Stimulated activated CD4-positive, alpha-beta T cell treated with anti-CD3 and anti-CD28 coated beads, Interleukin-4, amount 100 ng/mL, for 4 hours (primary cell): ENCODE measurements at regions not wholly inside any gene's neighbourhood (a gene's known extent, or its start where the extent isn't known, plus 50 kb on each side); places are given as distances from the start of the nearest gene placed in this dataset.

Experiments used
- DNase-seq, 2 experiments: peaks; one replicate each; pipeline ENCODE4 v3.0.0-alpha.2; 2020

DNA sequence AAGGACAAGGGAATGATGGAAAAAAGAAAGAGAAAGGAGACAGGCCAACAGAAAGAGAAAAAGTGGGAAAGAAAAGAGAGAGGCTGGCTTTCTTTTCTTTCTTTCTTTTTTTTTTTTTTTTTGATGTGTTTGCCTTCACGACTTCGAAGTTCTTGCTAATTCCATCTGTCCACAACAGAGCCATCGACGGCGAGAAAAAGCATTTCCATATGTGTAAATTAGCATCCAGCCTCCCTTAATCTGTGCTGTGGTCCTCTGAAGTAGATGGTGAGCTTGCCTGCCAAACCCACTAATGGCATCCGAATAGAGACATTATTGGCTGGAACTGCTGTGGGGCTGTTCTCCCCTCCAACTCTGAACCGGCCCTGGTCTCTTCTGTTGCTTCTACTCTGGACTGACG is 997.4 kb downstream of the BCL11B start:
- no peak for DNase-seq

DNA sequence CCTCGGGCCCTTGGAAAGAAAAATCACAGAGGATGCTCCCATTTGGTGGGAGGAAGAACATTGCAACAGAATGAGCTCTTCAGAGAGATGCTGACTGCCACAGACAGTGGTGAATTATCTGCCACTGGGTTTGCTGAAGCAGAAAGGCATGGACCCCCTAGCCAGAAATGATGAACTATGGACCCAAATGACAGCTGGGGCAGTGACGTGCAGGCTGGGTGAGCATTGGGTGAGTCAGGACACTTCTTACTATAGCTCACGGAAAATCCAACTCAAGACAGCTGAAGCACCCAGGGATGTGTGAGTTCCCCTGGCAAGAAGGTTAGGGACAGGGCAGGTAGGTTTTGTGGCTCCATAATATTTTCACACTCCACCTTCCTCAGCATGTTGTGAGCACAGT is 993.2 kb downstream of the BCL11B start:
- no peak for DNase-seq

DNA sequence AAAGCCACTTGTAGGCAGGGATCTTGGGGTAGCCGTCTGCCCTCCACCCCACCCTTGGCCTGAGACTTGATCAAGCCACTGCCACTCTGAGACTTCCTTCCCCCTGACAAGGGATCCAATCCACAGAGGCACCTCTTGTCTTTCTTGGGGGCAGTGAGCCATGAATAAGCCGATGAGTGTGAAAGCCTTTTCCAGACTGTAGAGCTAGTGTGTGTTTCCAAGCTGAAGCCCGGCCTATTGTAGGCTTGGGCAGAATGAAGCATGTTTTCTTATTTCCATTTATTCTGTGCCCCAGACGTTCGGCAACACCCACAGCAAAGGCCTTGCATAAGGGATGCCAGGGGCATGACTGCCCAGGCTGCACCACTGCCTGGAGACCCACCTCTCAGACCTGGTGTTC is 991.6 kb downstream of the BCL11B start:
- no peak for DNase-seq

DNA sequence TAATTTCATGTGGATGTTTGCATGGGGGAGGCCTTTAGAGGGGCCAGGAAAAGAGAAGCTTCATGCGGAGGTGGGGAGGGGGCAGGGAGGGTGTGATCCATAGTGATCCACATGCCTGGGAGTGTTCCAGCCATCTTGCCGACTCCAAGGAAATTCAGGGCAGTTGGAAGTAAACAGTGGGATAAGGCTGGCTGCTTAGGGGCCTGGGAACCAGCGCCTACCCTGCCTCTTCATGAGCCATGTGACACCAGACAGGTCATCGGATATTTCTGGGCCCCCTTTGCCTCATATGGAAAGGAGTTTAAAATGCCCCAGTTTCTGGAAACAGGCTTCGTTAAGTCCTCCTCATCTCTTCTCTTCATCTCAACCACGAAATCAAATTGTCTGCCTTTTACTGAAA is 983.2 kb downstream of the BCL11B start:
- no peak for DNase-seq

DNA sequence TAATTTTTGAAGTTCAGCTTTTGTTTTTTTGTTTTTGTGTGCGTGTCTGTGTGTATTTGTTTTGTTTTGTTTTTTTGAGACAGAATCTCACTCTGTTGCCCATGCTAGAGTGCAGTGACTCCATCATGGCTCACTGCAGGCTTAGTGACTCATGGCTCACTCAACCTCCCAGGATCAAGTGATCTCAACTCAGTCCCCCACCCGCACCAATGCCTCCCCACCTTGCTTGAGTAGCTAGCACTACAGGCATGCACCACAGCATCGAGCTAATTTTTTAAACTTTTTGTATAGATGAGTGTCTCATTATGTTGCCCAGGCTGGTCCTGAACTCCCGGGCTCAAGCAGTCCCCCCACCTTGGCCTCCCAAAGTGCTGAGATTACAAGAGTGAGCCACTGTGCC is 981.4 kb downstream of the BCL11B start:
- peak in 1 of 2 experiments; percentile 27 for DNase-seq

DNA sequence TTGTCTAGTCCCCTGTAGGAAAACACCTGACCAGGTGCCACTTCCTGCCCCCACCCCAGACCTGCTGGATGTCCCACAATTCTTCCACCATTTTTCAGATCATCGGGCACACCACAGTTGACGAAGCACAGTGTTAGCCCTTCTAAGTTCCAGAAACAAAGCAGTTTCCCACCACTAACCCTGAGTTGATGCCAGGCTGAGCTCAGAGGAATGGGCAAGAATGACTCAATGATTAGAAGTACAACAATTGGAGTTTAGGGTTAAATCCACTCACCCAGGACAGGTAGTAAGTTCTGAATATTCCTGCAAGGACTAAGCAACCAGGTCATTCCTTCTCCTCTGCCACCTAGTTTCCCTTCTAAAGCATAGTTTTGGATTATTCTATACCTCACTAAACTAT is 979.8 kb downstream of the BCL11B start:
- DNase-seq = no peak

DNA sequence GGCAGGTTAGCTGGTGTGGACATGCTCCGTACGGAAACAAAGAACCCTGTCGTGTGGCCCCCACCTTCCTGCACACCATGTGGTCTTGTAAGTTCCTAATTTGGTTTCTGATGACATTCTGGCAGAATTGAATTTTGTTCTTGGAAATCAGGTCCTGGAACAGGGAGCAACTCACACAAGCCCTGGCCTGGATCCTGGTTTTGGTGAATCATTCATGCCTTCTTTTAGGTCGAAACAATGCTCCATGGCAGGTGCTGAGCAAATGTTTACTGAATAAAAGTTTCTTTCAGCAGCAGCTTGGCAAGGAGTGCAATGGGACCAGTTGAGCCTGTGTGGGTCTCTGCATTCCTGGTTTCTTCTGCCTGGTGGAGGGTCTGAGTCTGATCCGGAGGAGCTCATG is 978.4 kb downstream of the BCL11B start:
- DNase-seq = no peak

DNA sequence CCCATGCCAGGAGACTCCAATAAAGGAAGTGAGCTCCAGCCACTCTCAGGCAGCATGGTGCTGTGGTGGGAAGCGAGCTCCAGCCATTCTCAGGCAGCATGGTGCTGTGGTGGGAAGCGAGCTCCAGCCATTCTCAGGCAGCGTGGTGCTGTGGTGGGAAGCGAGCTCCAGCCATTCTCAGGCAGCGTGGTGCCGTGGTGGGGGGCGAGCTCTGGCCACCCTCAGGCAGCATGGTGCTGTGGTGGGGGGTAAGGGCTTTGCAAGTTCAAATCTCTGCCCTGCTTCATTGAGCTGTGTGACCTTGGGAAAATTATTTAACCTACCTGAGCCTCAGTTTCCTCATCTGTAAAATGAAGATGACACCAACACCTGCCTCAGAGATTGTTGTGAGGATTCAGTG is 975.1 kb downstream of the BCL11B start:
- no peak for DNase-seq

DNA sequence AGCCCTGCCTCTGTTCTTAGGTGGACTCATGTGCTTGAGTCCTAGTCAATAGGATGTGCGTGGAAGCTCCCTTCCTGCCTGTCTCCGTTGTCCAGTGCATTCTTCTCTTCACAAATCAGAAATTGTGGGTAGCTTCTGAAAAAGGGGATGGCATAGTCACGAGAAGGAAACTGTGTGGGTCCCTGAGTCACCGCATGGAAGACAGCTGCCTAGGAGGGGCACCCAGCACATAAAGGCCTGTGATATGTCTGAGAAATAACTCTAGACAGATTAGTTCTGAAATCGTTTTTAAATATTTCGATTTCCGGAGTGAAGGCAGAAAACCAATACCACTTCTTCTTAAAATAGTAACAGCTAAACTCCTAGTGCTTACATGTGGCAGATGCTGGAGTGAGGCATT is 974.4 kb downstream of the BCL11B start:
- no peak for DNase-seq

DNA sequence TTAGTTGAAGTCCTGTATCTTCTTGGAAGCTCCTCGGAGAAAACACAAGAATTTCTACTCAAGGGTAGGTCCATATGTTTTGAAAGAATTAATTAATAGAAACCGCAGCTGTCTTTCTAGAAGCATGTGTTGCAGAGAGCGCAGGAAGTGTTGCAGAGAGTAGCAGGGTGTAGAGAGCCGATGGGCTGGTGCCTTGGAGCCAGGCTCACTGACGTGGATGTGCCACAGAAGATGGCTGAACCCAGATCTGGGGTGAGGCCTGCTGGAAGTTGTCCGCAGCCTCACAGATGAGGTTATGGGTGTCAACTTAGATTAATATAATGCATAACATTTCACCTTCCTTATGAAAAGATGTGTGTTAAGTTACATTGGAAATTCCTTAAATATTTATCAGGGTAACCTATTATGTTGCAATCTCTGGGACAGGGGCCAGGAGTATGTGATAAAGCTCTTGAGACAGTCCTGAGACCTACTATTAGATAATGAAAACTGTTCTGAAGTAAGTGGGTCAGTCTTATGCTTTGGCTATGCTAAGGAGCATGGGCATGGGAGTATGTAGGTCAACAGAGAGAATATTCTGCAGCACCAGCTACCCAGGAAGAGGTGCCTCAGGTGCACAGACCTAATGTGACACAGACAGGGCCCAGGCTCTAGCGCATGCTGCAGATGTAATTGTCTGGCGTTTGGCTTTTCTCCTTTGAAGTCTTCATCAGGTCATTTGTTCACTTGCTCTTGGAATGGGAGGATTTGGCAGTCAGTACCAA is 973.3 kb downstream of the BCL11B start:
- DNase-seq = no peak

DNA sequence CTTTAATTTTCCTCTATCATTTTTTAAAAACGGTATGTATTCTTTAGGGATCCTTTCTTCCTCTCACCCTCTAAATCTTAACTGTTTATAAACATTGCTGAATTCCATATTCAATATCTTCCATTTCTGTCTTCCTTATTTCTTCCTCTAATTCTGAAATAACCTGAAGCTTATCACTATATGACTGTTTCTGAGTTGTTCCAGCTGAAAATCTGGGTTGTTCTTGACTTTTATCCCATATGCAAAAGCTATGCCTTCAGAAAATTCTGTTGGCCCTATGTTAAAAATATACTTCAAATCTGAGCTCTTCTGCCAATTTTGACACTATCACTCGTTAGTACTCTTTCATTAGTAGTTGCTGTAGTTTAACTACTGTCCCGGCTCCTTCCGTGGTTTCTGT is 970.3 kb downstream of the BCL11B start:
- no peak for DNase-seq

DNA sequence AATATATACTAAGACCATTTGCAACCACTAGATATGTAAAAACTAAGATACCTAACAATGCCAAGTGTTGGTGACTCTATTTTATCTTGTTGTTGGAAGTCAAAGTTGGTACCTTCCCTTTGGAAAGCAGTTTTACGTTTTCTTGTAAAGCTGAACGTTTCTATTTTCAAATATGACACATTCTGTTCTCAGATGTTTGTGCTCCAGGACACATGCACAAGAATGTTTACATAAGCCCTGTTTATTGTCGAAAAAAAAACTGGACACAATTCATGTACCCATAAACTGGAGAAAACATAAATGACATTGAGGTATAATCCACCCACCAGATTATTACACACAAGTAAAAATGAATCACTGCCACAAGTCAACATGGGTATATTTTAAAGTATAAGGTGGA is 967.4 kb downstream of the BCL11B start:
- no peak for DNase-seq

DNA sequence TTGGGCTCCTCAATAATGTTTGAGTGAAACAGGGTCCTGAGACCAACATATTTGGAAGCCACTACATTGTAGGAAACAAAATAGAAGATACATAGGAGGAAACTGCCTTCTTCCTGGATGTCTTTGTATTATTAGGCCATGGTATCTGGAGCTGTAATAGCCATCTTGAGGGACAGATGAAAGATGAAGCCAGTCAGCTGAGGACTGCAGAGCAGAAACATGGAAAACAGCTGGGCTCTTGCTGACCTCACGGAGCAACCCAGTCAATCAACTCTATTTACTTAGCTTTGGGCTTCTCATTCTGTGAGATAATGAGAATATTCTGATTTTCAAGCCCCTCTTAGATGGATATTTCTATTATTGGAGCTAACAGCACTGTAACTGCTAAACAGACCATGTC is 962.4 kb downstream of the BCL11B start:
- no peak for DNase-seq

DNA sequence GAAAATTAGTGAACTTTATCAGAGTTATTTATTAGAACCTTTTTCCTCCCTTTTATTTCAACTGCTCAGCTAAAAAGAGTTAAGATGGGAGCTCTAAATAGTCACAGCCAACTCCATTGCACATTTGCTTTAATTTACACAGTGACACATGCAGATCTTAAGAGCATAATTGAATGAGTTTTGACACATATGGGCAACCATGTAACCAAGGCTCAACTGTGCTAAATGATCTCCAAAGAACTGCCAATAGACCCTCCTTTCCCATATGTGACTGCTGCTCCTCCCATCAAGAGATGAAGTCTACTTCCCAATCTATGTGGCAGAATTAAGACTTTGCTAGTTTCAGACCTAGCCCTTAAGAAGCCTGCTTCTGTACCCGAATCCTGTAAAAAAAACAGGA is 960.0 kb downstream of the BCL11B start:
- no peak for DNase-seq

DNA sequence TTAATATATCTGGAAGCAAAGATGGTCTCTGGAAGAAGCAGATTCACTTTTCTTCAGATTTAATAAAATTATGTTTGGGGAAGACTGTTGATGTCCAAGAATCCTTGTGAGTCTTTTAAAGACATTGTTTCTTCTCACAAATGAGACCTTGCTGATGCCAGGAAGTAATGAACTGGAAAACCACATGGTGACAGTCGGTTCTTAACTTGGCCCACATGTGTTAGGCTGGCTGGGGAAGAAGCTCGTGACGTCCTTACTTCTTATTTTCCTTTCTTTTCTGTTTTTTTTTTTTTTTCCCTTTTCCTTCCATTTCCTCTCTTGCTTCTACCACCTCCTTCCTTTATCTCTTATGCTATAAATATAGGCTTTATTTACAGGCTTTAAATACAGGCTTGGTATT is 950.2 kb downstream of the BCL11B start:
- no peak for DNase-seq

DNA sequence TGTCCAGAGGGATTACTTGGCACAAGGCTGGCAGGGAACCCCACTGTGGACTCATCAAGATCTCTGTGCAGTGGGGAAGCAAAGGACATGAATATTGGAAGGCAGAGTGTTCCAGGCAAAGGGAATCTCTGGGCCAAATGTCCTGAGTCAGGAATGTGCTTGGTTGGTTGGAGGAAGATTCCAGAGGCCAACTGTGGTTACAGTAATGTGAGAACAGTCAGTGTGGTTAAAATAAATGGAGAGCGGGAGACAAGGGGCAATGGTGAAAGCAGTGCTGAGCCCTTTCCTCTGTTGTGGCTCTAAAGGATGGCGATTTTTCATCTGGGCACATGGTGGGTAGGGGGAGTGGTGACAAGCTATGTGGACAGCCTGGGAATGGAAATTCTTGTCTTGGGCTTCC is 948.2 kb downstream of the BCL11B start:
- no peak for DNase-seq

DNA sequence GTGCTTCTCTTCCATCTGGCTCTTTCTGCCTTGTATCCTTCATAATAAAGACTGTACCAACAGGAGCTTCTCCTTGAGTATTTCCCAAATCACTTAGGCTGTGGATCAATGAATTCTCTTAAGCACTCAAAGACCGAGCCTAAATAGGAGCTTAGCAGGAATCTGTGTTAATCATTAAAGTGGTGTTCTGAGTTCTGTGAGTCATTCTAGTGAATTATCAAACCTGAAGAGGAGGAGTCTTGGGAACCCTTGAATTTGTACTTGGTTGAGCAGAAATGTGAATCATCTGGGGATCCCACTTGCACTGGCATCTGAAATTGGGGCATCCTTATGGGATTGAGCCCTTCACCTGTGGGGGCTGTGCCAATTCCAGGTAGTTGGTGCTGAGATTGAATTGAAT is 946.2 kb downstream of the BCL11B start:
- DNase-seq = no peak

DNA sequence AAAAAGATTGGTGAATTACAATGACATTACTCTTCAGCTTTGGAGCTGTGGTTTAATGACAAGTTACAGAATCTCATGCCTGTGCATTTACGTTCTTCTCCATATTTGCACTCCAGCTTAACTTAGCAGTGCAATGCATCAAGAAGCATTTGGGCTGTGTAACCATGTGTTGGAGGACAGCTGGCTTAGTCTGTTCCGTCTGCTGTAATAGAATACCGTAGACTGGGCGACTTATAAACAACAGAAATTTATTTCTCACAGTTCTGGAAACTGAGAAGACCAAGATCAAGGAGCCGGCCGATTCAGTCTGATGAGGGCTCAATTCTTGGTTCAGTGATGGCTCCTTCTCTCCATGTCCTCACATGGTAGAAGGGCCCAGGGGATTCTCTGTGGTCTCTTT is 943.5 kb downstream of the BCL11B start:
- no peak for DNase-seq

DNA sequence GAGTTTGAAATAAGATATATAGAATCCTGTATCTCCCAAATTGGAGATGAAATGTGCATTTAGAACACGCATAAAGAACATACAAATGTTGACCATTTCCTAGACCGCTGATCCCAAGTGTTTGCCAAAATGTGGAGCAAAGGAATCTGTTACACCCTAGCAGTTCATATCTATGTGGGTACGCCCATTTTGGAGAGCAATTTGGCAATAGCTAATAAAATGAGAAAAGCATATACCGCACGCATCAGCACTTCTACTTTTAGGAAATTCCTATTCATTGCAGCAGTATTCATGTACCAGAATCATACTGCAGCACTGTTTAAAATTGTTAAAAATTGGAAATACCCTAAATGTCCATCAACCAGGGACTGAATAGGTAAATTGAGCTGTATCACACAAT is 937.8 kb downstream of the BCL11B start:
- no peak for DNase-seq

DNA sequence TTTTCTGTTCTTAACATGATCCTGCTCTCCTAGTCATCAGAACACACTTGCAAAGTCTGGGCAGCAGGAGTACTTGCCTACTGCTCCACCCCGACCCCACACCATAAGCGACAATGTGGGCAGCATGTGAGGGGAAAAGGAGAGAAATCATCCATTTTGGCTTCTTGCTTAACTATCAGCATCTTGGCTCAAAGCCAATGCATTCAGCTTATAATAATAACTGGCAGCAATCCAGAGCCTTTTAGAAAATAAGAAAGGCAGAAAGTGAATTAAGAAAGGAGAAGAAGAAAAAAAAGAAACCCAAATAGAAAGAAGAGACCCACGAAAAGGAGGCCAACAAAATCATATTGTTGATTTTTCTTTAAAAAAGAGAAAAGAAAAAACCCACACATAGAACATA is 930.8 kb downstream of the BCL11B start:
- no peak for DNase-seq

DNA sequence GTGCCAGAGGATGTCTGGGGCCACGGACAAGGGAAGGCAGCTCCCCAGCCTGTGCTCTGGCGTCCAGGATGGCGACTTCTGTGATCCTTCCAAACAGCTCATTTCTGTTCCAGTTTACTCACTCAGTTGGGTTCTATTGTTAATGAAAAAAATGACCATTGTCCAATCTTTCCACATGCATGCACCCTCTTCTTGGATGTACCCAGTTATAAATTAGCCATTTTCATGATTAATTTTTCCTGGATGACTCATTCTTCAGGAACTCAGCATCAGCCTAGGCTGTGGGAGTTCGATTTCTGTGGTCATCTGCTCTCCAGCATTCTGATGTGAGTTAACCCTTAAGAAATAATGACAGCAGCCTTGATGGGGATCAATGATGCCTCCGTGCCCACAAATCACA is 926.8 kb downstream of the BCL11B start:
- DNase-seq = no peak

DNA sequence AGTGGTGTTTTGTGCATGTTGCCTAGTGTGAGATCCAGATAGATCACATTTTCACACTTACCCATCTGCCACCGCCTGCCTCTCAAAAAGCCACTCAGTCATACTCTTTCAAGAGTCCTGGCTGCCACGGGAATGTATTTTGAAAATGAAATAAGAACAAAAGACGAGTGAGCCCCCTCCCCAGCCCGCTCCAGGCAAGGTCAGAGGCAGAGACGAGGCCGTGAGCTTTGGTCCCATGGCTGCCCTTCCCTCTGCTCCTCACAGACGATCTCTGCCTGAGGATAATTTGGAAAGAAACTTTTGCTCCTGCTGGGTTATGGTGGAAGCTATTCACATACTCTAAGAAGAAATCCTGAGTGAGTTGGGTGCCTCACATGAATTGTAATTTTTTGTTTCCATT is 924.3 kb downstream of the BCL11B start:
- DNase-seq = no peak

DNA sequence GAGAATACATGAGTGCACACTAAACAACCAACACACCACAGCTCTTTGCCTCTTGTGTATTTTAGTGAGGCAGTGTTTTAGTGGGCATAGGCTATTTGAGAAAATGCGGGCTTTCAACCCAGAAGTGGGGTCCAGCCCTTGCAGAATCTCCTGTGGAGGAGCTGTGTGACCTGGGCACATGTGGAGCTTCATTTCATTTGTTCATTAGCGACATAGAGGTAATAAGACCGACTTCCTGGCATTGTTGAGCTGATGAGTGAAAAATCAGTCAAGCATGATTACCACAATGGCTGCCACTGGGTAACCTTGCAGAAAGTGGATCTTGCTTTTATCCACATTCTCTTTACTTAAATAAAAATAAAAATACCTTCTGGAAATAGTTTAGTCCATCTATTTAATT is 923.5 kb downstream of the BCL11B start:
- DNase-seq = no peak

DNA sequence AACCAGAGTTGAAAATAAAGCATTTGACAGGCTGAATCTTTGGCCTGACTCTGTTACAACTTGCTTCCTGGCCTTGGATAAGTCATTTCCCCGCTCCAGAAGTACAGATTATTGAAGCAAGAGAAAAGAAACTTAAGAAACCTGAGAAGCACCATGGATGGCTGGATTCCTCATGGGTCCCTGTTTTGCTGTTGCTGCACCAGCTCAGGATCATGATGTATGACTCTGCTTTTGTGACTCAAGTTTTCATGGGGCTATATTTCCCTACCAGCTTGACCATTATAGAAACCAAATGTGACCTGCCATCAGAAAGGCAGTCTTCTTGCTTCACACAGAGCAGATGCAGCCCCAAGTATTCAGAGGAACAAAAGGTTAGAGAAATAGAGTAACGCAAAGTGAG is 921.8 kb downstream of the BCL11B start:
- no peak for DNase-seq

DNA sequence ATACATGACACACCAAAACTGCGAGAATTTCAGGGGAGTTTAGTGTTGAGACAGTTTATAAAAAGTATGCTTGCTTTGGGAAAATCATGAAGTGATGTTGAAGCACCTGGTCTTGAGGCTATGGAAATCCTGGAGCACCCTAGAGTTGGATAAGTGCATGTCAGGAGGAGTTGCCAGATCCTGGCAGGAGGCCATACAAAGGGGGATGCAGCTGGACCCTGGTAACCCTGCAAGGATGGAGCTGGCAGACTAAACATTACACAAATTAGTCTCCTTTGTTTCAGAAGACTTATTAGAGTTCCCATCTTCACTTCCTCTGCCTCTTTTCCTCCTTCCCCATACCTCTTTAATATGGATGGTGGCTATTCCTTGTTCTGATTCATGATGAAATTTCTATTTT is 907.0 kb downstream of the BCL11B start:
- DNase-seq = no peak

DNA sequence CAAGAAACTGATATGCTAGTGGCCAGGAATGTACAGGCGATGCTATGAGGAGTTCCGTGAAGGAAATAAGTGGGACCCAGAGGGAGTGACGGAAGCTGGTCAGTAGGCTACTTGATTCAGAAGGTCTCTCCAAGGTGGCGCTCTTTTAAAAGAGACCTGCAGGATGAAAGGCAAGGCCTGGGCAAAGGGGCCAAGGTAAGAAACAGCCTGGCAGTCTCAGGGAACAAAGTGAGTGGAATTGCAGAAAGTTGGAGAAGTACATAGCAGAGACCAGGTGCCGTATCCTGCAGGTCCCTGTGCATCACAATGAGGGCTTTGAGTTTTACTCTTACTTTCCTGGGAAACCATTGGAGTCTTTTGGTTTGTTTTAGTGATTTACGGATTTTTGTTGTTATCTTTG is 905.6 kb downstream of the BCL11B start:
- no peak for DNase-seq
